NCI-H345 (cell line): ENCODE measurements at regions not wholly inside any gene's neighbourhood (a gene's known extent, or its start where the extent isn't known, plus 50 kb on each side); places are given as distances from the start of the nearest gene placed in this dataset.

ENCODE experiments used
- DNase-seq: peaks from one replicate; lab custom pipeline; 2025; lab: John Stamatoyannopoulos, UW

DNA sequence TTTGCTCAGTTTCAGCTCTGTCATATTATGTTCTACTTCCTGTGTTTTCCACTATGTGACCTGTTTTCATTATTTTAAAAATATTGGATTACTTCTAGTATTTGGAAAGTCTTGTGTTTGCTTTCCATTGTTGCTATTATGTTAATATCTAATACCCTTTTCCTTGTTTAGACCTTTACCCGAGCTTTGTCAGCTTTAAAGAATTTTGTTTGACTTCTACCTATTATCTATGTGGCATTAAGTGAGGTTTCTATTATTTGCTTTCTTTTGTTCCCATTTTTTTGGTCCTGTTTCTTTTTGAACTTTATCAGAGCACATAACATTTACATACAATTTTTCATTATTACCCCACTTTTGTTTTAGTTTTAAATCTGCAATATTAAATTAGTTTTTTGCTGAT is 202.7 kb downstream of the MANEA start:
- no peak for DNase-seq

DNA sequence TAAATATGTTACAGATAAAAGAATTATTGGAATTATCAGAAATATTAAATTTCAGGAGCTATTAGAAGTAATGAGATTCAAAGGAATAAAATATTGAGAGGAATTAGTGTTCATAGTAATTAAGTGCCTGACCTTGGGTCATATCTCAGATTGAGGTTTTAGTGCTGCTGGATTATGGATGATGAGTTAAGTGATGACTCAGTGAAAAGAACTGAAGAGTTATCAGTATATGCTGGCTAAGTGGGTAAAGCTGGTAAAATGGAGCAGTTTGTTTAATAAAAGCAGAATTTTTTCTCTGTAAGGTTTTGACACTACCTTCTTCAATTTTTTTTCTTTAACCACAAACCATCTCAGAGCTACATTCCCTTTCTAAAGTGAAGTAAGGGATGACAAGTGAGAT is 206.7 kb downstream of the MANEA start:
- DNase-seq = no peak

DNA sequence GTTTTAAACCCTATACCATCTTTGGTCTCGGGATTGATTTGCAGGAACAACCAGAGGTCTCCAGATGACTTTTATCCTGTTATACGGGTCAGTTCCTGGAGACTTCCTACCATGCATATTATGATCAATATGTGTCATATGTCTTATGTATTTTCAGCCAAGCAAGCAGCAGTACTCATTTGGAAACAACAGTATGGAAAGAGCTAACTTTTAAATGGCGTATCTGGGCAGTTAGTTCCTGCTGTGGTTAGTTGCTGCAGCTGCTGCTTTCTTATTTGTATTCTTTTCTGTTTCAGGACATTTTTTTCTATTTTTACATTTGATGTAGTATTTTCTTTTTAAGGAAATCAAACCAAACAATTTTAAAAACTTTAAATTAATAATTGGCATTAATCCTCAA is 207.5 kb downstream of the MANEA start:
- no peak for DNase-seq

DNA sequence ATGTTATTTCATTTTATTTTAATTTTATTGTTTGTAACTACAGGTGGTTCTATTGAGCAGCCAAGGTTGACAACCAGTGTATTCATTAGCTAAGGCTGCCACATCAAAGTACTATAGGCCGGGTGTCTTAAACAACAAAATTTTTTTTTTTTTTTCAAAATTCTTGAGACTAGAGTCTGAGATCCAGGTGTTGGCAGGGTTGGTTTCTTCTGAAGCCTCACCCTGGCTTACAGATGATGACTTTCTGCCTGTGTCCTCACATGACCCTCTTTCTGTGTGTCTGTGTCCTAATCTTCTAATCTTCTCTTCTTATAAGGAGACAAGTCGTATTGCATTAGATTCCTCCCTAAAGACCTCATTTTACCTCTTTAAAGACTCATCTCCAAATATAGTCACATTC is 208.4 kb downstream of the MANEA start:
- no peak for DNase-seq

DNA sequence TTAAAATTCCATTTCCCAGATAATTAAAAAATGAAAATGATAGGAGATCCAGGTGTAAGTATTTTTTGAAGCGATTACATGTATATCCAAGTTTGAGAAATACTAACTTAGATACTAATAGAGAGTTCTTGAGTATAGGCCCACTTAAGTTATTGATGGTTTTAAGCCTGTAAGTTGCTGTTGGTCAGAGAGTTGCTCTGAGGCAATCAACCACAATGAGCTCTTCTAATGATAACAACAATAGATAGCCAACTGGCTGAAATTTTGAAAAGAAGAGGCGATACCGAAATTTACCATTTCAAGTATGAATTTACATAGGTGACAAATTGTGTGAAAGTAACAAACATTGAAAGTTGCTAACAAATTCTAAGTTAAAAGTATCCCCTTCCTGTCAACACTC is 209.5 kb downstream of the MANEA start:
- no peak for DNase-seq

- no peak for DNase-seq
Observed at GRCh38 chr6:95790787-95791186, 213.5 kb downstream of the MANEA start.

DNA sequence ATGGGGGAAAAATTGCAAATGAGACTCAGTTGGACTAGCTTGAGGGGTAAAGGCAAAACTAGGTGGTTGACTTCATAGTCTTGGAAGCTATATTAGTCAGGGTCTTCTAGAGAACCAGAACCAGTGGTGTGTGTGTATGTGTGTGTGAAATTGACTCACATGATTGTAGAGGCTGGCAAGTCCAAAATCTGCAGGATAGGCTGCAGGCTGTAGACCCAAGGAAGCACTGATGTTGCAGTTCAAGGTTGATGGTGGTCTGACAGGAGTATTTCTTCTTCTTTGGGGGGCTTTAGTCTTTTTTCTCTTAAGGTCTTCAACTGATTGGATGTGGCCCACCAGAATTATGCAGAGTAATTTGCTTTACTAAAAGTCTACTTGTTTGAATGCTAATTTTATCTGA is 217.4 kb downstream of the MANEA start:
- no peak for DNase-seq

DNA sequence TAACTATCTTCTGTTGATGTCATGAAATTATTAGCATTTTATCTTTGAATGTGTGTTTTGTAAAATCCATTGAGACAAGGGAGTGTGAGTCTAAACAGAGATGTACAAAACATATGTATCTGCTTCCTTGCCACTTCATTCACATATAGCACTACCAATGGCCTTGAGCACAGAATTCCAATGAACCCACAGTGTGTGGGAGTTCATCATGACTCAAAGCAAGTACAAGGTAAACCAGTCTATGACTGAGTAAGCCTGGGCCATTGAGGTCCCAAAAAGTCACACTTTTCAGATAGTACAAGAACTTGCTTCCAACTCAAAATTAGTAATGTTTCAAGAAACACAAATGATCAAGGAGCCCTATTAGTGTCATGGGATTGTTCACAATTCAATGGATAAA is 218.6 kb downstream of the MANEA start:
- DNase-seq = no peak

- DNase-seq = no peak
Observed at GRCh38 chr6:95797054-95797453, 218.7 kb upstream of the FUT9 start.

GRCh38 chr6:95802978-95803377 is 212.8 kb upstream of the FUT9 start:
- DNase-seq = no peak

GRCh38 chr6:95803889-95804288 is 211.9 kb upstream of the FUT9 start:
- DNase-seq = no peak

DNA sequence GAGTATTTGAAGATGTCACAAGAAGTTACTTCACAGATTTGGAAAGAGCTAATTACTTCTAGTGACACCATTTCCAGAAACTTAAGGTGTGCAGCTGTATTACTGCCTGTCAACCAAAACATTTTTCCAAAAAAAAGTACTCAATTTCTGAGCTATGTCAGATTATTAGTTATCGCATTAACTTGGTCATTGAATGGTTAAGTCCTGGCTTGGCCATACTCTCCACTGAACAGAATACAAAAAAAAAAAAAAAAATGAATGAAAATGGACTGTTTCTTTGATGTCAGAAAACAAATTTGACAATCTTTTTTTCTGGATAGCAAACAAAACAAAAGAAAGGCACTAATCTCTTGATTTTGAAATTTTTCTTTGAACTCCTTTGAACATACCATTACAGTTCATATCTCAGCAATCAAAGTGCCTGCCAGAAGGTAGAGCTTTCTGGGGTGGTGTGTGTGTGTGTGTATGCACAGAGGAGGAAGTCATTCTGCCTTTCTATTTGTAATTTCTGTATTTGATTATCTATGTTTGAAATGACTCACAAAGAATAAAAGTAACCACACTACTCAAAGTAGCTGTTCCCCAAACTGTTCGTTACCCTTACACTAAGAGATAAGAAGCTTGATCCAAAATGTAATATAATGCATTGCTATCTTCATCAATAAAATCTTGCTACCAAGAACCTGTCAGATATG is 210.8 kb upstream of the FUT9 start:
- DNase-seq = no peak

DNA sequence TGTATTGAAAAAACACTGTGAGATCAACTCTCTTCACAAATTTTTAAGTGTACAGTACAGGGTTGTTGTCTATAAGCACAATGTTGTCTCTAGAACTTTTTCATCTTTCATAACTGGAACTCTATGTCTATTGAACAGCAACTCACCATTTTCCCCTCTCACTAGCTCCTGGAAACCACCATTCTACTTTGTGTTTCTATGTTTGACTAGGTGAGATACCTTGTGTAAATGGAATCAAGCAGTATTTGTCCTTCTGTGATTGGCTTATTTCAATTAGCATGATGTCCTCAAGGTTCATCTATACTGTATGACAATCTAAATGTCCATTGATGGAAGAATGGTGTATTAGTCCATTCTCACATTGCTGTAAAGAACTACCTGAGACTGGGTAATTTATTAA is 210.1 kb upstream of the FUT9 start:
- no peak for DNase-seq

GRCh38 chr6:95815389-95816056 is 200.3 kb upstream of the FUT9 start:
- no peak for DNase-seq

GRCh38 chr6:95819461-95819860 is 196.3 kb upstream of the FUT9 start:
- DNase-seq = no peak

- DNase-seq = no peak
Observed at GRCh38 chr6:95819939-95820338, 195.8 kb upstream of the FUT9 start.

GRCh38 chr6:95830859-95831557 is 184.8 kb upstream of the FUT9 start:
- no peak for DNase-seq

DNA sequence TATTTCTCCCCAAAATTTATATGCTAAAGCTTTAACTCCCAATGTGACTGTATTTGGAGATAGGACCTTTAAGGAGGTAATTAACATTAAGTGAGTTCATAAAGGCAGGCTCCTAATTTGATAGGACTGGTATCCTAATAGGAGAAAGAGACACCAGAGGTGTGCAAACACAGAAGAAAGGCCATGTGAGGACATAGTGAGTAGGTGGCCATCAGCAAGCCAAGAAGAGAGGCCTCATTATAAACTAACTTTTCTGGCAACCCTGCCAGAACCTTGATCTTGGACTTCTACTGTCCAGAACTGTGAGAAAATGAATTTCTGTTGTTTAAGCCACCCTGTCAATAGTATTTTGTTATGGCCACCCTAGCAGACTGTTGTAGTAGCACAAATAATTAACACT is 177.9 kb upstream of the FUT9 start:
- DNase-seq = no peak

GRCh38 chr6:95841560-95841959 is 174.2 kb upstream of the FUT9 start:
- DNase-seq = no peak

DNA sequence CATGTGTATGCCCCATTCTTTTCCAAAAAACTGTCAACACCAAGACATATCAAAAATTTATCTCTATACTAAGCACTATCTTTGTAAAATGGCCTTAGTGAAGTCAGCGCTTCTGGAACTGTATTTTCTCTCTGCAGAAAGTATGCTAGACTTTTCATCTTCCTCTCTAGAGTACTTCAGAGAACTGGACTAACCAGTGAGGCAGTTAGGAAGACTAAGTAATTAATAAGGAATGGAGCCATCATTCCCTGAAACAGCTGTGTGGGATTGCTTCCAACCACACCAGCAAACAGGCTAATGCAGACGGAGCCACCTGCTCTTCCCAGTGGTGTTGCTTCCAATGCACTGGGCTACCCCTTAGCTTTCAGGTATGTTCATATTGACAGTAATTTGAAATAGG is 169.1 kb upstream of the FUT9 start:
- no peak for DNase-seq

- no peak for DNase-seq
Observed at GRCh38 chr6:95847061-95847460, 168.7 kb upstream of the FUT9 start.

- DNase-seq = no peak
Observed at GRCh38 chr6:95848717-95849116, 167.1 kb upstream of the FUT9 start.

GRCh38 chr6:95856876-95857364 is 158.9 kb upstream of the FUT9 start:
- no peak for DNase-seq
